NCI-H2107 (cell line): ENCODE measurements at regions not wholly inside any gene's neighbourhood (a gene's known extent, or its start where the extent isn't known, plus 50 kb on each side); places are given as distances from the start of the nearest gene placed in this dataset.
"Not testable (repeated sequence)": the region's sequence is repeated elsewhere in the genome, so short reads cannot be mapped to it uniquely, and the experiment has no call there.

ENCODE experiments used
- DNase-seq: peaks from one replicate; lab custom pipeline; 2025; lab: John Stamatoyannopoulos, UW

GRCh38 chr1:38502758-38503157 is 356.8 kb downstream of the RRAGC start:
- no peak for DNase-seq

- DNase-seq, result no peak
These were observed 358.7 kb downstream of the RRAGC start for GRCh38 chr1:38500891-38501290.

- no peak for DNase-seq
These were observed 359.2 kb downstream of the RRAGC start for GRCh38 chr1:38500352-38500751.

GRCh38 chr1:38498686-38499085 is 360.9 kb downstream of the RRAGC start:
- no peak for DNase-seq

- DNase-seq, result no peak
These were observed 361.5 kb downstream of the RRAGC start for GRCh38 chr1:38497921-38498656.

- not testable (repeated sequence) for DNase-seq
These were observed 366.3 kb downstream of the RRAGC start for GRCh38 chr1:38493306-38493705.

GRCh38 chr1:38489844-38490270 is 369.7 kb downstream of the RRAGC start:
- DNase-seq, result no peak

- no peak for DNase-seq
These were observed 371.2 kb downstream of the RRAGC start for GRCh38 chr1:38488162-38488898.

- no peak for DNase-seq
These were observed 372.2 kb downstream of the RRAGC start for GRCh38 chr1:38487396-38487795.

GRCh38 chr1:38486085-38486484 is 373.5 kb downstream of the RRAGC start:
- no peak for DNase-seq

GRCh38 chr1:38481871-38482826 is 377.4 kb downstream of the RRAGC start:
- no peak for DNase-seq

GRCh38 chr1:38479662-38480061 is 379.9 kb downstream of the RRAGC start:
- DNase-seq, result not testable (repeated sequence)

GRCh38 chr1:38477811-38478210 is 381.8 kb downstream of the RRAGC start:
- no peak for DNase-seq

- DNase-seq, result no peak
These were observed 382.8 kb downstream of the RRAGC start for GRCh38 chr1:38476850-38477178.

- DNase-seq, result no peak
These were observed 383.3 kb downstream of the RRAGC start for GRCh38 chr1:38476111-38476849.

- DNase-seq, result no peak
These were observed 384.0 kb downstream of the RRAGC start for GRCh38 chr1:38475624-38476005.

- no peak for DNase-seq
These were observed 384.6 kb downstream of the RRAGC start for GRCh38 chr1:38474738-38475623.

- DNase-seq, result no peak
These were observed 393.1 kb downstream of the RRAGC start for GRCh38 chr1:38466487-38466886.

- no peak for DNase-seq
These were observed 394.1 kb downstream of the RRAGC start for GRCh38 chr1:38465460-38465859.

GRCh38 chr1:38464071-38464661 is 395.4 kb downstream of the RRAGC start:
- DNase-seq, result no peak
